OCI-LY7 (cell line): ENCODE measurements at regions not wholly inside any gene's neighbourhood (a gene's known extent, or its start where the extent isn't known, plus 50 kb on each side); places are given as distances from the start of the nearest gene placed in this dataset.

Source experiments
- BruUV-seq: library from RNA; stranded (reverse); fragments of 400-500 nt; replicated peaks from 2 replicates; lab custom pipeline; 2021; lab: Mats Ljungman, UMichigan
- CTCF ChIA-PET: fragments of 300-600 bp; sonication (Branson Sonifier 250); formaldehyde crosslinking; loops from one replicate; lab custom pipeline; 2022; ENCODE audit warnings: antibody characterized with exemption; ENCODE audit not compliant: unreplicated experiment; lab: Charles Lee
- POLR2A ChIA-PET: fragments of 300-600 bp; sonication (Branson Sonifier 250); formaldehyde crosslinking; loops from one replicate; lab custom pipeline; 2022; ENCODE audit warnings: antibody characterized with exemption; lab: Charles Lee
- DNase-seq: peaks from one replicate; pipeline ENCODE4 v3.0.0-alpha.2; 2015; ENCODE audit warnings: low spot score
- H2AFZ ChIP-seq: fragments of 200-600 bp; sonication (generic), shearing (Covaris generic); 2 replicates; pipeline ENCODE4 v1.6.1; 2014; ENCODE audit warnings: mild to moderate bottlenecking, antibody characterized with exemption, low read length, moderate library complexity
- H3K27ac ChIP-seq: fragments of 200-600 bp; sonication (generic); 2 replicates; pipeline ENCODE4 v1.5.1; 2014; ENCODE audit warnings: mixed run types, low read depth, mild to moderate bottlenecking, moderate library complexity, low read length, inconsistent platforms; ENCODE audit not compliant: poor library complexity, severe bottlenecking
- H3K36me3 ChIP-seq: fragments of 200-600 bp; sonication (generic); 2 replicates; pipeline ENCODE4 v1.6.1; 2014; ENCODE audit warnings: mild to moderate bottlenecking, antibody characterized with exemption, low read length, moderate library complexity, mixed read lengths; ENCODE audit not compliant: insufficient read depth
- H3K4me1 ChIP-seq: fragments of 200-600 bp; sonication (generic); 2 replicates; pipeline ENCODE4 v1.5.1; 2014; ENCODE audit warnings: mild to moderate bottlenecking, low read length; ENCODE audit not compliant: insufficient read depth, poor library complexity, severe bottlenecking
- H3K4me2 ChIP-seq: fragments of 200-600 bp; sonication (generic); 2 replicates; pipeline ENCODE4 v1.6.1; 2014; ENCODE audit warnings: mild to moderate bottlenecking, low read length
- H3K4me3 ChIP-seq: fragments of 200-600 bp; sonication (generic); 2 replicates; pipeline ENCODE4 v1.5.1; 2014; ENCODE audit warnings: mild to moderate bottlenecking, low read depth, low read length; ENCODE audit not compliant: poor library complexity, severe bottlenecking
- H3K79me2 ChIP-seq: fragments of 200-600 bp; sonication (generic); 2 replicates; pipeline ENCODE4 v1.6.1; 2016; ENCODE audit warnings: low read depth, mild to moderate bottlenecking, low read length, moderate library complexity, mixed read lengths; ENCODE audit not compliant: insufficient read depth
- H3K9me2 ChIP-seq: fragments of 200-600 bp; sonication (generic); 2 replicates; pipeline ENCODE4 v1.6.1; 2016; ENCODE audit warnings: mild to moderate bottlenecking, low read length, mixed read lengths; ENCODE audit not compliant: insufficient read depth
- H3K9me3 ChIP-seq: fragments of 200-600 bp; sonication (generic); 2 replicates; pipeline ENCODE4 v1.6.1; 2014; ENCODE audit warnings: mild to moderate bottlenecking, mixed run types, low read length, mixed read lengths
- H4K20me1 ChIP-seq: fragments of 200-600 bp; sonication (generic); 2 replicates; pipeline ENCODE4 v1.6.1; 2014; ENCODE audit warnings: mild to moderate bottlenecking, antibody characterized with exemption, low read length, moderate library complexity, mixed read lengths; ENCODE audit not compliant: insufficient read depth
- CTCF ChIP-seq: fragments of 200-600 bp; sonication (generic); conservative IDR thresholded peaks from 2 replicates; pipeline ENCODE4 v1.5.1; 2014; ENCODE audit warnings: mild to moderate bottlenecking, antibody characterized with exemption, low read length, moderate library complexity, mixed read lengths
- EZH2phosphoT487 ChIP-seq: fragments of 200-600 bp; sonication (generic); IDR thresholded peaks from 2 replicates; pipeline ENCODE4 v1.6.1; 2018; ENCODE audit warnings: low read depth, borderline replicate concordance, mild to moderate bottlenecking, mixed run types, antibody characterized with exemption, low read length, moderate library complexity, mixed read lengths
- intact Hi-C: fragments of 100-400 bp; cut with micrococcal nuclease; formaldehyde crosslinking; loops from one replicate; pipeline ENCODE4 v1.10.0; 2022; ENCODE audit not compliant: unreplicated experiment

- CTCF ChIA-PET: no interaction called here
- BruUV-seq: no TSS peak
- H3K27ac ChIP-seq: no peak overlapping the region
- TF ChIP-seq EZH2phosphoT487: no peak
- TF ChIP-seq CTCF: no peak
- H3K9me3 ChIP-seq: no peaks in the 10 kb centered on the region
- no peaks in the 10 kb centered on the region for H3K4me1 ChIP-seq
- no peak overlapping the region for H2AFZ ChIP-seq
- H4K20me1 ChIP-seq: no peaks in the 10 kb centered on the region
- no peaks in the 10 kb centered on the region for H3K79me2 ChIP-seq
- DNase-seq: no peak
- H3K9me2 ChIP-seq: no peaks in the 10 kb centered on the region
- intact Hi-C loops: no loop called here
- H3K4me3 ChIP-seq: no peak overlapping the region
- no peaks in the 10 kb centered on the region for H3K36me3 ChIP-seq
- H3K4me2 ChIP-seq: no peak overlapping the region
- POLR2A ChIA-PET: interaction anchor here (0.7 to 1.1 kb wide), 2 partner anchors 46 to 676 kb away, joined by 3 to 4 read pairs; no protein-coding TSS in a partner anchor
Observed at GRCh38 chr13:47146991-47147811, 250.3 kb upstream of the HTR2A start.

- Histone ChIP-seq H3K27ac (no peak overlapping the region), H3K9me3 (no peaks in the 10 kb centered on the region), H4K20me1 (no peaks in the 10 kb centered on the region), H3K4me2 (no peak overlapping the region), H3K4me1 (no peaks in the 10 kb centered on the region), H3K4me3 (no peak overlapping the region), H3K9me2 (no peaks in the 10 kb centered on the region), H3K36me3 (no peaks in the 10 kb centered on the region), H2AFZ (no peak overlapping the region), H3K79me2 (no peaks in the 10 kb centered on the region)
- TF ChIP-seq EZH2phosphoT487 (no peak), CTCF (no peak)
- no TSS peak for BruUV-seq
- no peak for DNase-seq
- intact Hi-C loops: no loop called here
- CTCF ChIA-PET: no interaction called here
- POLR2A ChIA-PET: no interaction called here
Observed at GRCh38 chr13:47146136-47146535, 249.3 kb upstream of the HTR2A start.

- ChIA-PET CTCF (no interaction called here), POLR2A (no interaction called here)
- H2AFZ ChIP-seq: no peak overlapping the region
- H3K4me3 ChIP-seq: no peak overlapping the region
- H3K9me3 ChIP-seq: no peaks in the 10 kb centered on the region
- TF ChIP-seq EZH2phosphoT487 (no peak), CTCF (no peak)
- no peaks in the 10 kb centered on the region for H3K79me2 ChIP-seq
- H3K9me2 ChIP-seq: no peaks in the 10 kb centered on the region
- BruUV-seq: no TSS peak
- DNase-seq: no peak
- no peak overlapping the region for H3K4me2 ChIP-seq
- H4K20me1 ChIP-seq: no peaks in the 10 kb centered on the region
- no peaks in the 10 kb centered on the region for H3K4me1 ChIP-seq
- H3K27ac ChIP-seq: no peak overlapping the region
- intact Hi-C loops: no loop called here
- no peaks in the 10 kb centered on the region for H3K36me3 ChIP-seq
Observed at GRCh38 chr13:47144782-47145181, 247.9 kb upstream of the HTR2A start.
